HG02970 (cell line): ENCODE measurements at regions not wholly inside any gene's neighbourhood (a gene's known extent, or its start where the extent isn't known, plus 50 kb on each side); places are given as distances from the start of the nearest gene placed in this dataset.

Experiments
- ATAC-seq: cut with Tn5 transposase; IDR thresholded peaks from one replicate; pipeline ENCODE4 v1.9.1; 2021; ENCODE audit warnings: mild to moderate bottlenecking, moderate library complexity, moderate number of reproducible peaks; ENCODE audit not compliant: unreplicated experiment, low FRiP score

GRCh38 chr13:64332048-64332447 lies 2898.1 kb downstream of the PCDH9 start:
- ATAC-seq: no peak

GRCh38 chr13:64327505-64328194 lies 2902.5 kb downstream of the PCDH9 start:
- no peak for ATAC-seq

- ATAC-seq: no peak
Observed at GRCh38 chr13:64314331-64314730, 2898.7 kb upstream of the PCDH20 start.

GRCh38 chr13:64311948-64312347 lies 2896.3 kb upstream of the PCDH20 start:
- no peak for ATAC-seq

GRCh38 chr13:64311112-64311511 lies 2895.5 kb upstream of the PCDH20 start:
- no peak for ATAC-seq

- no peak for ATAC-seq
Observed at GRCh38 chr13:64305246-64305645, 2889.6 kb upstream of the PCDH20 start.

GRCh38 chr13:64300239-64300638 lies 2884.6 kb upstream of the PCDH20 start:
- no peak for ATAC-seq

- no peak for ATAC-seq
Observed at GRCh38 chr13:64293923-64294322, 2878.3 kb upstream of the PCDH20 start.

GRCh38 chr13:64289702-64290101 lies 2874.1 kb upstream of the PCDH20 start:
- ATAC-seq: no peak

- no peak for ATAC-seq
Observed at GRCh38 chr13:64283926-64284325, 2868.3 kb upstream of the PCDH20 start.

- ATAC-seq: no peak
Observed at GRCh38 chr13:64278493-64278892, 2862.8 kb upstream of the PCDH20 start.

- no peak for ATAC-seq
Observed at GRCh38 chr13:64277097-64277496, 2861.4 kb upstream of the PCDH20 start.

GRCh38 chr13:64276232-64276631 lies 2860.6 kb upstream of the PCDH20 start:
- ATAC-seq: no peak

GRCh38 chr13:64274481-64275217 lies 2859.0 kb upstream of the PCDH20 start:
- ATAC-seq: no peak

- no peak for ATAC-seq
Observed at GRCh38 chr13:64273780-64274179, 2858.1 kb upstream of the PCDH20 start.

GRCh38 chr13:64272681-64273080 lies 2857.0 kb upstream of the PCDH20 start:
- ATAC-seq: no peak

GRCh38 chr13:64266024-64266423 lies 2850.4 kb upstream of the PCDH20 start:
- ATAC-seq: no peak

GRCh38 chr13:64263285-64263684 lies 2847.6 kb upstream of the PCDH20 start:
- ATAC-seq: no peak

- no peak for ATAC-seq
Observed at GRCh38 chr13:64256751-64257150, 2841.1 kb upstream of the PCDH20 start.

- no peak for ATAC-seq
Observed at GRCh38 chr13:64255988-64256387, 2840.3 kb upstream of the PCDH20 start.

GRCh38 chr13:64248371-64249065 lies 2832.9 kb upstream of the PCDH20 start:
- ATAC-seq: no peak
